B cell (primary cell): ENCODE measurements at regions not wholly inside any gene's neighbourhood (a gene's known extent, or its start where the extent isn't known, plus 50 kb on each side); places are given as distances from the start of the nearest gene placed in this dataset.

Experiments
- ATAC-seq: fragments of 200-7000 bp; cut with Tn5 transposase; one replicate; pipeline ENCODE4 v1.10.0; 2021; ENCODE audit warnings: low read depth, mild to moderate bottlenecking, moderate number of reproducible peaks, moderate library complexity
- CTCF ChIA-PET: fragments of 350-600 bp; sonication (Branson Sonifier 250); formaldehyde crosslinking; loops from one replicate; lab custom pipeline; 2021; ENCODE audit warnings: antibody characterized with exemption, inconsistent platforms; lab: Charles Lee
- POLR2A ChIA-PET: fragments of 350-600 bp; sonication (Branson Sonifier 250); formaldehyde crosslinking; loops from one replicate; lab custom pipeline; 2021; ENCODE audit warnings: antibody characterized with exemption; lab: Charles Lee
- DNase-seq: peaks from one replicate; pipeline ENCODE4 v3.0.0; 2013
- H2AFZ ChIP-seq: 2 replicates; pipeline ENCODE4 v1.6.1; 2012; ENCODE audit warnings: mild to moderate bottlenecking, low read depth, low read length; ENCODE audit not compliant: insufficient read depth, poor library complexity, severe bottlenecking
- H3K27ac ChIP-seq, 2 donors: 1 replicate in 1 of 2; 2 replicates in 1 of 2; pipeline ENCODE4 v1.5.1; 2012 to 2013; ENCODE audit warnings: low read length in 2 of 2, mild to moderate bottlenecking in 2 of 2, moderate library complexity in 1 of 2
- H3K27me3 ChIP-seq, 4 experiments: fragments of 200-600 bp in 1 of 4; sonication (generic) in 1 of 4; replicated peaks in 1 of 4; 1 replicate in 2 of 4; 2 replicates in 2 of 4; pipeline versions ENCODE4 v1.6.1 to v1.7.0; 2013 to 2016; ENCODE audit warnings: low read length in 3 of 4, mild to moderate bottlenecking in 2 of 4, mixed read lengths in 1 of 4, moderate library complexity in 1 of 4; ENCODE audit not compliant: insufficient read depth in 4 of 4, control insufficient read depth in 3 of 4; ENCODE audit errors: control extremely low read depth in 1 of 4
- H3K36me3 ChIP-seq, 2 experiments: replicated peaks in 1 of 2; 1 replicate in 1 of 2; 2 replicates in 1 of 2; pipeline versions ENCODE4 v1.6.1 to v1.7.1; 2013; ENCODE audit warnings: low read length in 1 of 2; ENCODE audit not compliant: insufficient read depth in 2 of 2, control insufficient read depth in 1 of 2; ENCODE audit errors: control extremely low read depth in 1 of 2, extremely low read depth in 1 of 2
- H3K4me1 ChIP-seq, 2 donors: fragments of 200-600 bp in 1 of 2; sonication (generic) in 1 of 2; 1 replicate in 1 of 2; 2 replicates in 1 of 2; pipeline versions ENCODE4 v1.5.1 to v1.6.1; 2013 to 2017; ENCODE audit warnings: low read length in 2 of 2; ENCODE audit not compliant: control insufficient read depth in 2 of 2, insufficient read depth in 2 of 2
- H3K4me2 ChIP-seq: replicated peaks from 2 replicates; pipeline ENCODE3; 2012; ENCODE audit warnings: mild to moderate bottlenecking, low read depth, low read length; ENCODE audit not compliant: poor library complexity, severe bottlenecking
- H3K4me3 ChIP-seq, 5 experiments: fragments of 200-600 bp in 1 of 5; sonication (generic) in 1 of 5; 1 replicate in 3 of 5; 2 replicates in 2 of 5; pipeline versions ENCODE4 v1.5.1 to v1.7.0; 2011 to 2016; ENCODE audit warnings: low read length in 4 of 5, mild to moderate bottlenecking in 4 of 5, low read depth in 2 of 5, control low read depth in 1 of 5, moderate library complexity in 1 of 5; ENCODE audit not compliant: insufficient read depth in 1 of 5; ENCODE audit errors: control extremely low read depth in 1 of 5, extremely low read depth in 1 of 5
- H3K79me2 ChIP-seq: fragments of 200-600 bp; sonication (generic); one replicate; pipeline ENCODE4 v1.6.0; 2016; ENCODE audit warnings: low read length; ENCODE audit not compliant: control insufficient read depth, insufficient read depth
- H3K9ac ChIP-seq: fragments of 200-600 bp; sonication (generic); 2 replicates; pipeline ENCODE4 v1.6.1; 2017; ENCODE audit warnings: mild to moderate bottlenecking, low read length, moderate library complexity
- H3K9me3 ChIP-seq, 3 donors: one replicate each; pipeline versions ENCODE4 v1.6.1 to v1.7.1; 2013; ENCODE audit warnings: low read length in 2 of 3; ENCODE audit not compliant: control insufficient read depth in 2 of 3, insufficient read depth in 1 of 3; ENCODE audit errors: control extremely low read depth in 1 of 3
- H4K20me1 ChIP-seq: 2 replicates; pipeline ENCODE4 v1.6.0; 2012; ENCODE audit warnings: mild to moderate bottlenecking, low read length; ENCODE audit not compliant: insufficient read depth, control insufficient read depth, poor library complexity, severe bottlenecking
- H3K27ac Mint-ChIP-seq: one replicate; pipeline ENCODE4 v1.8.0; 2021; ENCODE audit warnings: mixed read lengths
- H3K27me3 Mint-ChIP-seq: one replicate; pipeline ENCODE4 v1.8.0; 2021; ENCODE audit warnings: mixed read lengths
- H3K4me1 Mint-ChIP-seq: one replicate; pipeline ENCODE4 v1.8.0; 2021; ENCODE audit warnings: mixed read lengths
- H3K4me3 Mint-ChIP-seq: one replicate; pipeline ENCODE4 v1.8.0; 2021; ENCODE audit warnings: mixed read lengths
- H3K9me3 Mint-ChIP-seq: one replicate; pipeline ENCODE4 v1.8.0; 2022; ENCODE audit warnings: mixed read lengths; ENCODE audit not compliant: insufficient read depth
- EZH2 ChIP-seq: IDR thresholded peaks from 2 replicates; pipeline ENCODE4 v1.6.1; 2012; ENCODE audit warnings: borderline replicate concordance, low read depth, mild to moderate bottlenecking, moderate library complexity, low read length; ENCODE audit not compliant: insufficient read depth, poor library complexity, severe bottlenecking
- WGBS: methylation state at CpG from one replicate; pipeline ENCODE4 v1.1.5; 2013; ENCODE audit warnings: missing lambda C conversion rate; ENCODE audit not compliant: insufficient coverage; 5-methylcytosine and 5-hydroxymethylcytosine counted together
- intact Hi-C: fragments of 100-400 bp; cut with micrococcal nuclease; formaldehyde crosslinking; loops from one replicate; pipeline ENCODE4 v1.10.0; 2022
- TF ChIP-seq, protein P1 (sequence below): fragments of 200-600 bp; IDR thresholded peaks from one replicate; pipeline ENCODE4 v1.8.0; 2022; ENCODE audit warnings: antibody characterized with exemption, mild to moderate bottlenecking

- WGBS, result 73% methylated on average over 10 of the region's 10 CpGs
- ChIA-PET CTCF (no interaction called here), POLR2A (no interaction called here)
- DNase-seq, result no peak
- Mint-ChIP-seq H3K4me1 (no peaks in the 10 kb centered on the region), H3K27ac (no peak overlapping the region), H3K27me3 (peaks cover 17% of the 10 kb centered on the region), H3K9me3 (no peaks in the 10 kb centered on the region), H3K4me3 (no peak overlapping the region)
- TF ChIP-seq, protein P1, sequence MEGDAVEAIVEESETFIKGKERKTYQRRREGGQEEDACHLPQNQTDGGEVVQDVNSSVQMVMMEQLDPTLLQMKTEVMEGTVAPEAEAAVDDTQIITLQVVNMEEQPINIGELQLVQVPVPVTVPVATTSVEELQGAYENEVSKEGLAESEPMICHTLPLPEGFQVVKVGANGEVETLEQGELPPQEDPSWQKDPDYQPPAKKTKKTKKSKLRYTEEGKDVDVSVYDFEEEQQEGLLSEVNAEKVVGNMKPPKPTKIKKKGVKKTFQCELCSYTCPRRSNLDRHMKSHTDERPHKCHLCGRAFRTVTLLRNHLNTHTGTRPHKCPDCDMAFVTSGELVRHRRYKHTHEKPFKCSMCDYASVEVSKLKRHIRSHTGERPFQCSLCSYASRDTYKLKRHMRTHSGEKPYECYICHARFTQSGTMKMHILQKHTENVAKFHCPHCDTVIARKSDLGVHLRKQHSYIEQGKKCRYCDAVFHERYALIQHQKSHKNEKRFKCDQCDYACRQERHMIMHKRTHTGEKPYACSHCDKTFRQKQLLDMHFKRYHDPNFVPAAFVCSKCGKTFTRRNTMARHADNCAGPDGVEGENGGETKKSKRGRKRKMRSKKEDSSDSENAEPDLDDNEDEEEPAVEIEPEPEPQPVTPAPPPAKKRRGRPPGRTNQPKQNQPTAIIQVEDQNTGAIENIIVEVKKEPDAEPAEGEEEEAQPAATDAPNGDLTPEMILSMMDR, result no peak
- no peak for TF ChIP-seq EZH2
- Histone ChIP-seq H3K36me3 (no peaks in the 10 kb centered on the region), H3K9ac (no peak overlapping the region), H3K4me3 (no peak overlapping the region), H3K27me3 (no peaks in the 10 kb centered on the region), H4K20me1 (no peaks in the 10 kb centered on the region), H3K27ac (no peak overlapping the region), H3K4me1 (no peaks in the 10 kb centered on the region), H3K4me2 (no peak overlapping the region), H3K79me2 (no peaks in the 10 kb centered on the region), H2AFZ (no peak overlapping the region), H3K9me3 (no peaks in the 10 kb centered on the region)
- ATAC-seq, result no peak
- intact Hi-C loops, result no loop called here
Measured at GRCh38 chr11:70712471-70712870, 314.1 kb downstream of the CTTN start.

DNA sequence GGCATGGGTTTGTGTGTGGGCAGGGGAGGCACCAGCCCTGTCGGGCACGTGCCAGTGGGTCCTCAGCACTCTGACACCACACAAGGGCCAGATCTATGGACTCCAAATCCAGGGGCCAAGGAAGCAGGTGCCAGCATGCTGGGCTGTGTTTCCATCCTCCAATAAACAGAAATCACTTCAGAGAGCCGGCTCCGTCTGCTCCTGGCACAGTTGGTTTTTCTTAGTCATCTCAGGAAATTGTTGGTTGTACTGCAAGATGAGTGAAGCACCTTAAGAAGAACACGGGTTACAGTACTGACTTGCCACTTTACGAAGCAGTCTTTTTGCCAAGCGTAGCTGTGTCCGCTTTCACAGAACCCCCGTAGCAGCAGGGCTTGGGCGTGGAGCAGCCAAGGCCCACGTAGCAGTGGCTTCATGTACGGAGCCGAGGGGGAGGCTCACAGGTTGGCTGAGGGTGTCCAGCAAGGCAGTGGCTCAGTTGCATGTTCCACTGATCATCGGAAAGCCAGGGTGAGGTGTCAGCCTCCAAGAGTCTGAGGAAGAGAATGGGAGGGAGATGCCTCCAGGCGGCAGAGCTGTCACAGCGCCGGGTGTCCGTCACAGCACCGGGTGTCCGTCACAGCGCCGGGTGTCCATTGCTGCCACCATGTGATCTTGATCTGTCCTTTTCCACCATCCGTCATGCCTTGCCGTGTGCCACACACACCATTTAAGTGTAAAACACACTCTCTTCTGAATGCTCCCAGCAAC, 314.9 kb downstream of the CTTN start:
- no peak overlapping the region for H3K27ac ChIP-seq
- no peaks in the 10 kb centered on the region for H3K36me3 ChIP-seq
- CTCF ChIA-PET, result no interaction called here
- ATAC-seq, result no peak
- no peaks in the 10 kb centered on the region for H3K79me2 ChIP-seq
- Mint-ChIP-seq H3K27ac (no peak overlapping the region), H3K27me3 (peaks cover 17% of the 10 kb centered on the region), H3K9me3 (no peaks in the 10 kb centered on the region), H3K4me3 (no peak overlapping the region), H3K4me1 (no peaks in the 10 kb centered on the region)
- no peak overlapping the region for H3K9ac ChIP-seq
- H3K9me3 ChIP-seq, result no peaks in the 10 kb centered on the region
- no peak overlapping the region for H2AFZ ChIP-seq
- 84% methylated on average over 24 of the region's 24 CpGs for WGBS
- H3K27me3 ChIP-seq, result no peaks in the 10 kb centered on the region
- H3K4me3 ChIP-seq, result no peak overlapping the region
- no peaks in the 10 kb centered on the region for H3K4me1 ChIP-seq
- intact Hi-C loops, result no loop called here
- POLR2A ChIA-PET, result no interaction called here
- no peak overlapping the region for H3K4me2 ChIP-seq
- no peaks in the 10 kb centered on the region for H4K20me1 ChIP-seq
- DNase-seq, result no peak
- no peak for TF ChIP-seq EZH2
- TF ChIP-seq, protein P1, result no peak
